GM21423 (cell line): ENCODE measurements at regions not wholly inside any gene's neighbourhood (a gene's known extent, or its start where the extent isn't known, plus 50 kb on each side); places are given as distances from the start of the nearest gene placed in this dataset.

Experiments used
- ATAC-seq: cut with Tn5 transposase; IDR thresholded peaks from one replicate; pipeline ENCODE4 v1.9.1; 2021; ENCODE audit warnings: mild to moderate bottlenecking, moderate library complexity; ENCODE audit not compliant: unreplicated experiment

- ATAC-seq = no peak
Measured at GRCh38 chr6:166010136-166010960, 157.3 kb downstream of the TBXT start.

- ATAC-seq = no peak
Measured at GRCh38 chr6:166009385-166010031, 158.1 kb downstream of the TBXT start.

GRCh38 chr6:166008441-166009369 is 158.9 kb downstream of the TBXT start:
- no peak for ATAC-seq

GRCh38 chr6:166007349-166008263 is 160.0 kb downstream of the TBXT start:
- ATAC-seq = no peak

GRCh38 chr6:166006900-166007301 is 160.8 kb downstream of the TBXT start:
- no peak for ATAC-seq

GRCh38 chr6:166005944-166006899 is 161.4 kb downstream of the TBXT start:
- ATAC-seq = no peak

- ATAC-seq = no peak
Measured at GRCh38 chr6:166005401-166005943, 162.2 kb downstream of the TBXT start.

- no peak for ATAC-seq
Measured at GRCh38 chr6:166004876-166005275, 162.8 kb downstream of the TBXT start.

- no peak for ATAC-seq
Measured at GRCh38 chr6:166004471-166004870, 163.2 kb downstream of the TBXT start.

GRCh38 chr6:166003569-166003968 is 164.1 kb downstream of the TBXT start:
- no peak for ATAC-seq

- no peak for ATAC-seq
Measured at GRCh38 chr6:166001359-166001758, 166.3 kb downstream of the TBXT start.

- no peak for ATAC-seq
Measured at GRCh38 chr6:165999279-165999678, 168.4 kb downstream of the TBXT start.

- no peak for ATAC-seq
Measured at GRCh38 chr6:165998072-165998471, 169.6 kb downstream of the TBXT start.

- ATAC-seq = no peak
Measured at GRCh38 chr6:165991341-165991740, 176.3 kb downstream of the TBXT start.

GRCh38 chr6:165990216-165990615 is 177.4 kb downstream of the TBXT start:
- ATAC-seq = no peak

- no peak for ATAC-seq
Measured at GRCh38 chr6:165988757-165989456, 178.7 kb downstream of the TBXT start.

- no peak for ATAC-seq
Measured at GRCh38 chr6:165988302-165988756, 179.3 kb downstream of the TBXT start.
